GM10266 (cell line): ENCODE measurements at regions not wholly inside any gene's neighbourhood (a gene's known extent, or its start where the extent isn't known, plus 50 kb on each side); places are given as distances from the start of the nearest gene placed in this dataset.
"Not testable (repeated sequence)": the region's sequence is repeated elsewhere in the genome, so short reads cannot be mapped to it uniquely, and the experiment has no call there.

Experiments used
- DNase-seq: peaks from one replicate; pipeline ENCODE4 v3.0.0; 2012; ENCODE audit errors: extremely low spot score
- TF ChIP-seq, protein P1 (sequence below): IDR thresholded peaks from 2 replicates; pipeline ENCODE4 v1.5.1; 2012; ENCODE audit warnings: mild to moderate bottlenecking, low read depth; ENCODE audit not compliant: control insufficient read depth, insufficient read depth; ENCODE audit errors: missing control alignments

DNA sequence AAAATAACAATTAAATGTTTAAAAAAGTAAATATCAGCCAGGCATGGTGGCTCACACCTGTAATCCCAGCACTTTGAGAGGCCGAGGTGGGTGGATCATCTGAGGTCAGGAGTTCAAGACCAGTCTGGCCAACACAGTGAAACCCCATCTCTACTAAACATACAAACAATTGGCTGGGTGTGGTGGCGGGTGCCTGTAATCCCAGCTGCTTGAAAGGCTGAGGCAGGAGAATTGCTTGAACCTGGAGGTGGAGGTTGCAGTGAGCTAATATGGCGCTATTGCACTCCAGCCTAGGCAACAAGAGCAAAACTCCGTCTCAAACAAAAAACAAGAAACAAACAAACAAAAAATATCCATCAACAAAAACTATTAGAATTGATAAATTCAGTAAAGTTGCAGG, 77.5 kb downstream of the SNX5 start:
- not testable (repeated sequence) for DNase-seq

DNA sequence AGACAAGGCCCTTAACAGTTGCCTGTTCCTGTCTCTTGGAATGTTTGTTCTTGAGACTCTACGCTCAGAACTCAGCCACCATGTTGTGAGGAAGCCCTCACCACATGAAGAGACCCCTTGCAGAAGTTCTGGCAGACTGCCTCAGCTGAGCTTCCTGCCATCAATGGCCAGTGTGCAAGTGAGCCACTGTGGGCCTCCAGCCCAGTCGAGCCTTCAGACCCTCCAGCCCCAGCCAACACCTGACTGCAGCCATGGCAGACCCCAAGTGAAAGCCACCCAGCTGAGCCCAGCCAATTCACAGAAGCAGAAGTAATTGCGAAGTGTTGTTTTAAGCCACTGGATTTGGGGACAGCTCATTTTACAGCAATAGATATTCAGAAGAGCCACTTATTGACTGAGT, 78.3 kb downstream of the SNX5 start:
- TF ChIP-seq, protein P1, sequence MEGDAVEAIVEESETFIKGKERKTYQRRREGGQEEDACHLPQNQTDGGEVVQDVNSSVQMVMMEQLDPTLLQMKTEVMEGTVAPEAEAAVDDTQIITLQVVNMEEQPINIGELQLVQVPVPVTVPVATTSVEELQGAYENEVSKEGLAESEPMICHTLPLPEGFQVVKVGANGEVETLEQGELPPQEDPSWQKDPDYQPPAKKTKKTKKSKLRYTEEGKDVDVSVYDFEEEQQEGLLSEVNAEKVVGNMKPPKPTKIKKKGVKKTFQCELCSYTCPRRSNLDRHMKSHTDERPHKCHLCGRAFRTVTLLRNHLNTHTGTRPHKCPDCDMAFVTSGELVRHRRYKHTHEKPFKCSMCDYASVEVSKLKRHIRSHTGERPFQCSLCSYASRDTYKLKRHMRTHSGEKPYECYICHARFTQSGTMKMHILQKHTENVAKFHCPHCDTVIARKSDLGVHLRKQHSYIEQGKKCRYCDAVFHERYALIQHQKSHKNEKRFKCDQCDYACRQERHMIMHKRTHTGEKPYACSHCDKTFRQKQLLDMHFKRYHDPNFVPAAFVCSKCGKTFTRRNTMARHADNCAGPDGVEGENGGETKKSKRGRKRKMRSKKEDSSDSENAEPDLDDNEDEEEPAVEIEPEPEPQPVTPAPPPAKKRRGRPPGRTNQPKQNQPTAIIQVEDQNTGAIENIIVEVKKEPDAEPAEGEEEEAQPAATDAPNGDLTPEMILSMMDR: no peak
- no peak for DNase-seq

DNA sequence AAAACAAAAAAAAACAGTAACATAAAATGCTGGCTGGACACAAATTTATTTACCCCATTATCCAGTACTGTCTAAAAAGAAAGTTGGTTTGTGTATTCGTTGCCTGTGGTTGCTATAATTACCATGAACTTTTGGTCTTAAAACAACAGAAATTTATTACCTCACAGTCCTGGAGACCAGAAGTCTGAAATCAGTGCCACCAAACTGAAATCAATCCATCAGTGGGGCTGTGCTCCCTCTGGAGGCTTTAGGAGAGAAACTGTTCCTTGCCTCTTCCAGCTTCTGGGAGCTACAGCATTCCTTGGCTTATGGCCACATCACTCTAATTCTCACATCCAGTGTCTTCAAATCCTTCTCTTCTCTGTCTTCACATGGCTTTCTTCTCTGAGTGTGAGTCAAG, 79.4 kb downstream of the SNX5 start:
- no peak for DNase-seq
- TF ChIP-seq, protein P1: no peak

DNA sequence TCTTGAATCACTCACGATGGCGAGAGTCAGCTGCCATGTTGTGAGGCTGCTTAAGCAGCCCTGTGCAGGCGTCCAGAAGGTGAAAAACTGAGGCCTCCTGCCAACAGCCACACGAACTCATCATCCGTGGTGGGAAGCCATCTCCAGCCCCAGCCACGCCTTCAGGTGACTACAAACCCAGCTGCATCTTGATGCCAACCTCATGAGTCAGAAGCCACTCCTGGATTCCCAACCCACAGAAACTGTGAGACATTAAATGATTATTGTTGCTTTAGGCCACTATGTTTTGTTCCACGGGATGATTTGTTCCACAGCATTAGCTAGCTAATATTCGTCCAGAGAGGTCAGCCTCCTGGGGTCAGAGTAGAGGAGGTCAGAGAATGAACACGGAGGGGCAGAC, 80.5 kb downstream of the SNX5 start:
- TF ChIP-seq, protein P1: no peak
- no peak for DNase-seq

DNA sequence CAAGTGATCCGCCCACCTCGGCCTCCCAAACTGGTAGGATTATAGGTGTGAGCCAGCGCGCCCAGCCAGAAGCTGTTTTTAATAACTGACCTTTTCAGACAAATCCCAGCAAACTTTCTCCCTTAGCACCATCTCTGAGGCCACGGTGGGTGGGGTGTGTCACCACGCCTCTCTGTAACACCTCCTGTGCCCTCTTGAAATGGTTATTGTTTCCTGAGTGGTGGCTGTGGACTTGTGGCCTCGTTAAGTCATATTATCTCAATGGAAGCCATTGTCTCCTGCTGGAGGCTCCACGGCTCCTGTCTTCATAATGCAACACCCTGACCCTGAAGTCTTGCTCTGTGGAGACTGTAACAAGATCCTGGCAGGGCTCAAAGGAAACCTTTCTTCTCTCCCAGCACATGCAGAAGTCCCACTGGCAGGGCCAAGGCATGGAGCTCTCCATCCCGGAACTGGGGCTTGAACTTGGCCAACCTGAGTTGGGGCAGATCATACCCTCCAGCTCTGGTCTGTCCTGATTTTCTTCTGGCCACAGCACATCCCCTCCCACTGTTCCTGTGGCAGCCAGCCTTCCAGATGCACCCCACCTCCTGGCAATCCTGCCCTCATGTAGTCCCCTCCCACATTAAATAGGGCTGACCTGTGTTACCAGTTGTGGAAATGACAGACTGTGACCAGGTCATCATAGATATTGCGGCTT, 81.1 kb downstream of the SNX5 start:
- DNase-seq: no peak
- TF ChIP-seq, protein P1: no peak

DNA sequence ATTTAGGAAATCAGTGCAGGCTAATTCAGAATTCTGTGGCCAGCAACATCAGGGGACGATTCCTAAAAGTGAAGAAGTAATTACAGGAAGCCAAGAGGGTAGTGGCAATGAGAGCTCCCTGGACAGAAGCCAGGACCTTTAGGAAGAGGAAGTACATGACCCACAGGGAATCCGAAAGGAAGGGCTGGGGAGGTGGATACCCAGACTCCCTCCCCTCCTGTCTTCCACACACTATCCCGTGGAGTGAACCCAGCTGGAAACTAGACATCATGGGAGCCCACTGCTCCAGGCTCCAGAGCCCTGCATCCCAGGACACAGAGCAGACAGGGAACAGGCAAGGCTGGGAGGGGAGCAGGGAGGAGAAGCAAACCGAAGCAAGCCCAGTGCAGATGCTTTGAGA, 83.0 kb downstream of the SNX5 start:
- TF ChIP-seq, protein P1: no peak
- no peak for DNase-seq

DNA sequence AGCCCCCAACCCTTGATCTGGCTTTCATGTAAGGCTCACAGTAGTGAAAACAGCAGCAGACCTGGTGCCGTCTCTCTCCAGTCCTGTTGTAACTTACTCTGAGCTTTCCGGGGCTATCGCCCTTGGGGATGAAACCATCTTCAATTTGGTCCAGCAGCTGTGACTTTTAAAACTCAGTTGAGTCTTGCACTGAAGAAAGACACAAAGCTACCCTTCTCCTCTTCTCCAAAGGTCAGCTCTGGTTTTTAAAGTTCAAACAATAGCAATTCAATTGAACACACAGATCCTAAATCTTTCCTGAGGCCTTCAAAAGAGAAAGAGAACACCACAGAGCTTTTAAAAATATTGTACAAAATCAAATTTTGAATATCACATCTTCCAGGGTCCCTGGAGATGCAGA, 83.5 kb downstream of the SNX5 start:
- TF ChIP-seq, protein P1: no peak
- no peak for DNase-seq
